Smooth muscle cell (in vitro differentiated cells): ENCODE measurements at regions not wholly inside any gene's neighbourhood (a gene's known extent, or its start where the extent isn't known, plus 50 kb on each side); places are given as distances from the start of the nearest gene placed in this dataset.
"Not testable (repeated sequence)": the region's sequence is repeated elsewhere in the genome, so short reads cannot be mapped to it uniquely, and the experiment has no call there.

Experiments
- DNase-seq: peaks from one replicate; lab custom pipeline; 2025; ENCODE audit not compliant: unreplicated experiment; lab: John Stamatoyannopoulos, UW
- H2AFZ ChIP-seq: fragments of 200-600 bp; sonication (generic); 2 replicates; pipeline ENCODE4 v1.6.0; 2016; ENCODE audit warnings: antibody characterized with exemption, low read depth, mild to moderate bottlenecking
- H3F3A ChIP-seq: fragments of 200-600 bp; sonication (generic); 2 replicates; pipeline ENCODE4 v1.6.0; 2017; ENCODE audit warnings: antibody characterized with exemption, low read depth
- H3K27ac ChIP-seq: fragments of 200-600 bp; sonication (generic); 2 replicates; pipeline ENCODE4 v1.5.1; 2016; ENCODE audit warnings: low read depth, mild to moderate bottlenecking
- H3K27me3 ChIP-seq: fragments of 200-600 bp; sonication (generic); 2 replicates; pipeline ENCODE4 v1.6.1; 2016; ENCODE audit warnings: low read depth, mild to moderate bottlenecking
- H3K36me3 ChIP-seq: fragments of 200-600 bp; sonication (generic); 2 replicates; pipeline ENCODE4 v1.5.1; 2016; ENCODE audit warnings: low read depth
- H3K4me1 ChIP-seq: fragments of 200-600 bp; sonication (generic); 2 replicates; pipeline ENCODE4 v1.5.1; 2016; ENCODE audit warnings: low read depth
- H3K4me2 ChIP-seq: fragments of 200-600 bp; sonication (generic); 2 replicates; pipeline ENCODE4 v1.6.0; 2016; ENCODE audit warnings: mild to moderate bottlenecking
- H3K4me3 ChIP-seq: fragments of 200-600 bp; sonication (generic); 2 replicates; pipeline ENCODE4 v1.5.1; 2016; ENCODE audit warnings: mild to moderate bottlenecking
- H3K79me2 ChIP-seq: fragments of 200-600 bp; sonication (generic); 2 replicates; pipeline ENCODE4 v1.6.0; 2016; ENCODE audit warnings: low read depth, mild to moderate bottlenecking
- H3K9ac ChIP-seq: fragments of 200-600 bp; sonication (generic); 2 replicates; pipeline ENCODE4 v1.6.0; 2016; ENCODE audit warnings: low read depth
- H3K9me3 ChIP-seq: fragments of 200-600 bp; sonication (generic); replicated peaks from 2 replicates; pipeline ENCODE4 v1.5.1; 2016; ENCODE audit warnings: low read depth
- H4K20me1 ChIP-seq: fragments of 200-600 bp; sonication (generic); 2 replicates; pipeline ENCODE4 v1.6.0; 2016; ENCODE audit warnings: low read depth
- whole genome bisulfite sequencing: methylation state at CpG from one replicate; pipeline ENCODE4 v1.1.7; 2016; ENCODE audit warnings: low lambda C conversion rate; 5-methylcytosine and 5-hydroxymethylcytosine counted together
- TF ChIP-seq, protein P1 (sequence below): fragments of 200-600 bp; sonication (generic); IDR thresholded peaks from 2 replicates; pipeline ENCODE4 v1.5.1; 2017; ENCODE audit warnings: borderline replicate concordance, mild to moderate bottlenecking, antibody characterized with exemption; ENCODE audit not compliant: insufficient read depth, poor library complexity, severe bottlenecking

DNA sequence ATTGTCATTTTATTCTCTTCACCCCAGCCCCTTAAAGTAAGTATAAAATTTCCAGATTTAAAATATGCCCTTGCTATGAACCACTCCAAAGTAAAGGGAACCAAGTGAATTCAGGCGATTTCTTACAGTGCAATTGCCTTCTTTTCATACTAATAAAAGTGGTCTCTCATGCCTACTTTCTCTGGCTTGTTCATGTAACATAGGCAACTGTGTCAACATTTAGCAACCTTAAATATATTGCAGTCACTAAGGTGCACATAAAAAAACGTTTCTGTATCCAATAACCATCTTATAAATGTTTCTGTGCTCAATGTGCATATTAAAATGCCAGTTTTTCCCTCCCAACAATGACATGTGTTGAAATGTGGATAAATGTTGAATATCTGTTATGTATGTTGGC is 271.6 kb upstream of the DCN start:
- no peaks in the 10 kb centered on the region for H4K20me1 ChIP-seq
- no peaks in the 10 kb centered on the region for H3K79me2 ChIP-seq
- WGBS: 68% methylated on average over 2 of the region's 2 CpGs
- H2AFZ ChIP-seq: no peak overlapping the region
- H3K4me3 ChIP-seq: no peak overlapping the region
- no peak for DNase-seq
- no peak overlapping the region for H3K9ac ChIP-seq
- no peak overlapping the region for H3K4me2 ChIP-seq
- no peaks in the 10 kb centered on the region for H3K36me3 ChIP-seq
- no peaks in the 10 kb centered on the region for H3K4me1 ChIP-seq
- TF ChIP-seq, protein P1, sequence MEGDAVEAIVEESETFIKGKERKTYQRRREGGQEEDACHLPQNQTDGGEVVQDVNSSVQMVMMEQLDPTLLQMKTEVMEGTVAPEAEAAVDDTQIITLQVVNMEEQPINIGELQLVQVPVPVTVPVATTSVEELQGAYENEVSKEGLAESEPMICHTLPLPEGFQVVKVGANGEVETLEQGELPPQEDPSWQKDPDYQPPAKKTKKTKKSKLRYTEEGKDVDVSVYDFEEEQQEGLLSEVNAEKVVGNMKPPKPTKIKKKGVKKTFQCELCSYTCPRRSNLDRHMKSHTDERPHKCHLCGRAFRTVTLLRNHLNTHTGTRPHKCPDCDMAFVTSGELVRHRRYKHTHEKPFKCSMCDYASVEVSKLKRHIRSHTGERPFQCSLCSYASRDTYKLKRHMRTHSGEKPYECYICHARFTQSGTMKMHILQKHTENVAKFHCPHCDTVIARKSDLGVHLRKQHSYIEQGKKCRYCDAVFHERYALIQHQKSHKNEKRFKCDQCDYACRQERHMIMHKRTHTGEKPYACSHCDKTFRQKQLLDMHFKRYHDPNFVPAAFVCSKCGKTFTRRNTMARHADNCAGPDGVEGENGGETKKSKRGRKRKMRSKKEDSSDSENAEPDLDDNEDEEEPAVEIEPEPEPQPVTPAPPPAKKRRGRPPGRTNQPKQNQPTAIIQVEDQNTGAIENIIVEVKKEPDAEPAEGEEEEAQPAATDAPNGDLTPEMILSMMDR: no peak
- H3K27ac ChIP-seq: no peak overlapping the region
- no peaks in the 10 kb centered on the region for H3K27me3 ChIP-seq
- H3K9me3 ChIP-seq: no peaks in the 10 kb centered on the region
- H3F3A ChIP-seq: no peaks in the 10 kb centered on the region

DNA sequence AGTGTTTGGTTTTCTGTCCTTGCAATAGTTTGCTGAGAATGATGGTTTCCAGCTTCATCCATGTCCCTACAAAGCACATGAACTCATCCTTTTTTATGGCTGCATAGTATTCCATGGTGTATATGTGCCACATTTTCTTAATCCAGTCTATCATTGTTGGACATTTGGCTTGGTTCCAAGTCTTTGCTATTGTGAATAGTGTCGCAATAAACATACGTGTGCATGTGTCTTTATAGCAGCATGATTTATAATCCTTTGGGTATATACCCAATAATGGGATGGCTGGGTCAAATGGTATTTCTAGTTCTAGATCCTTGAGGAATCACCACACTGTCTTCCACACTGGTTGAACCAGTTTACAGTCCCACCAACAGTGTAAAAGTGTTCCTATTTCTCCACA is 269.8 kb upstream of the DCN start:
- H3K9ac ChIP-seq, H3K27ac ChIP-seq, H3F3A ChIP-seq, H3K79me2 ChIP-seq, H2AFZ ChIP-seq, H4K20me1 ChIP-seq, H3K9me3 ChIP-seq, H3K27me3 ChIP-seq, H3K4me1 ChIP-seq, H3K36me3 ChIP-seq, DNase-seq, H3K4me2 ChIP-seq, H3K4me3 ChIP-seq: not testable (repeated sequence)
- WGBS: 89% methylated on average over 2 of the region's 2 CpGs

GRCh38 chr12:91441993-91442952 is 259.7 kb upstream of the DCN start:
- H3K27ac ChIP-seq: no peak overlapping the region
- no peaks in the 10 kb centered on the region for H3K79me2 ChIP-seq
- TF ChIP-seq, protein P1: no peak
- no peak for DNase-seq
- H2AFZ ChIP-seq: no peak overlapping the region
- no peak overlapping the region for H3K4me2 ChIP-seq
- no peaks in the 10 kb centered on the region for H3K36me3 ChIP-seq
- H3K9me3 ChIP-seq: no peaks in the 10 kb centered on the region
- no peaks in the 10 kb centered on the region for H3K27me3 ChIP-seq
- H3K9ac ChIP-seq: no peak overlapping the region
- no peaks in the 10 kb centered on the region for H3K4me1 ChIP-seq
- no peaks in the 10 kb centered on the region for H4K20me1 ChIP-seq
- no peak overlapping the region for H3K4me3 ChIP-seq
- H3F3A ChIP-seq: no peaks in the 10 kb centered on the region
- WGBS: 71% methylated on average over 3 of the region's 3 CpGs

DNA sequence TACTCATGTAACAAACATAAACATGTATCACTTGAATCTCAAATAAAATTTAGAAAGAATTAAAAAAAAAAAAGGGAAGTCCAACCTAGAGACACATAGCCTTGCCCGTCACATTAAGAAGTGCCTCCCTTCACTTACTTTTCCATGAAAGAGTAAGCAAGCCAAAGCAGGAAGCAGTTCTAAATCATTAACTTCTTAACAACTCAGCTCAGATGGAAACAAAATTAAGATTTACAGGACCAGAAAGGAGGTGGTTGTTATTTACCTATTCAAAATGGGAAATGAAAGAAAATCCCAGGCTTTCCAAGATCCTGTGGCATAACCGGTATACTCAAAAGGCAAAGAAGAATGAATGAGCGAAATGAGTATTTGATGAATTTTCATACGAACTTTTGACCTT is 258.6 kb upstream of the DCN start:
- Histone ChIP-seq H3K9ac (no peak overlapping the region), H3K4me3 (no peak overlapping the region), H3K4me2 (no peak overlapping the region), H4K20me1 (no peaks in the 10 kb centered on the region), H3K79me2 (no peaks in the 10 kb centered on the region), H3K27me3 (no peaks in the 10 kb centered on the region), H3K36me3 (no peaks in the 10 kb centered on the region), H3F3A (no peaks in the 10 kb centered on the region), H3K4me1 (no peaks in the 10 kb centered on the region), H3K27ac (no peak overlapping the region), H3K9me3 (no peaks in the 10 kb centered on the region), H2AFZ (no peak overlapping the region)
- WGBS: 95% methylated on average over 4 of the region's 4 CpGs
- TF ChIP-seq, protein P1: no peak
- DNase-seq: no peak
